Erythroblast (primary cell): ENCODE measurements at regions not wholly inside any gene's neighbourhood (a gene's known extent, or its start where the extent isn't known, plus 50 kb on each side); places are given as distances from the start of the nearest gene placed in this dataset.

Source experiments
- GATA1 ChIP-seq: IDR thresholded peaks from 2 replicates; pipeline ENCODE4 v1.6.1; 2011; ENCODE audit warnings: low read depth, mild to moderate bottlenecking, control low read depth, low read length, moderate library complexity
- POLR2A ChIP-seq: IDR thresholded peaks from 2 replicates; pipeline ENCODE4 v1.6.1; 2011; ENCODE audit warnings: mild to moderate bottlenecking, low read length

DNA sequence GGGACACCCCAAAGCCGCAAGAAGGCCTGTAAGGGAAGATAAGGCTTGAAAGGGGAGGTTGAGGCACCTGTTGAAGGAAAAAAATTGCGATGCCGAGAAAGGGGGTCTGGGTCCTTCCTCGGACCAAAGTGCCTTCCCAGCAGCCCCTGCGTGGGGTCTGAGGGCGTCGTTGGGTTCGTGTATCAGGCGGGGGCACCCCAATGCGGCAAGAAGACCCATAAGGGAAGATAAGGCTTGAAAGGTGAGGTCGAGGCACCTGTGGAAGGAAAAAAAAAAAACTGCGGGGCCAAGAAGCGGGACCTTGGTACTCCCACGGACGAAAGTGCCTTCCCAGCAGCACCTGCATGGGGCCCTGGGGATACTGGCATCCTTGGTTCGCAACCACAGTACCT is 277.5 kb downstream of the ALG10 start:
- TF ChIP-seq POLR2A = no peak
- no peak for TF ChIP-seq GATA1
